K562 (cell line): ENCODE measurements at regions not wholly inside any gene's neighbourhood (a gene's known extent, or its start where the extent isn't known, plus 50 kb on each side); places are given as distances from the start of the nearest gene placed in this dataset.

Experiments used
- ATAC-seq: fragments of 200-7000 bp; cut with Tn5 transposase; 3 replicates; pipeline ENCODE4 v1.9.1; 2020; ENCODE audit warnings: moderate library complexity
- BruUV-seq: library from RNA; stranded (reverse); fragments of 400-500 nt; replicated peaks from 2 replicates; lab custom pipeline; 2021; lab: Mats Ljungman, UMichigan
- CTCF ChIA-PET: fragments of 300-600 bp; formaldehyde crosslinking; extraction: SDS; loops from one replicate; lab custom pipeline; 2021; ENCODE audit warnings: low intra/inter-chr PET ratio; lab: Yijun Ruan, JAX
- POLR2A ChIA-PET: fragments of 300-600, 350-650 bp; sonication (Branson Sonifier 250); formaldehyde crosslinking; extraction: SDS; loops from one replicate; lab custom pipeline; 2021; ENCODE audit warnings: antibody characterized with exemption, inconsistent platforms; lab: Yijun Ruan, JAX
- DNase-seq, 4 experiments: peaks; one replicate each; pipeline versions ENCODE4 v3.0.0 to v3.0.0-alpha.2; 2011 to 2018; ENCODE audit warnings: low spot score in 3 of 4, mixed read lengths in 3 of 4; ENCODE audit errors: extremely low read depth in 1 of 4
- FAIRE-seq: peaks from 2 replicates; lab custom pipeline; 2011; peaks lifted over from hg19 to GRCh38; lab: Jason Lieb, UNC
- H2AFZ ChIP-seq: 2 replicates; pipeline ENCODE4 v1.6.0; 2011; ENCODE audit warnings: low read depth, low read length, control low read depth, inconsistent platforms
- H3K27ac ChIP-seq: fragments of 200-600 bp; 3 replicates; pipeline ENCODE4 v1.8.0; 2011; ENCODE audit warnings: low read depth, mild to moderate bottlenecking, control low read depth, inconsistent platforms, low read length, moderate library complexity, mixed read lengths; ENCODE audit errors: extremely low read depth
- H3K27me3 ChIP-seq, 2 experiments: fragments of 300-600 bp in 1 of 2; 2 replicates in 1 of 2; 3 replicates in 1 of 2; pipeline versions ENCODE4 v1.6.0 to v1.8.0; 2011; ENCODE audit warnings: inconsistent platforms in 2 of 2, low read length in 2 of 2, mild to moderate bottlenecking in 1 of 2, mixed read lengths in 1 of 2, moderate library complexity in 1 of 2; ENCODE audit not compliant: control insufficient read depth in 2 of 2, insufficient read depth in 2 of 2
- H3K36me3 ChIP-seq: fragments of 300-600 bp; 3 replicates; pipeline ENCODE4 v1.8.0; 2011; ENCODE audit warnings: mild to moderate bottlenecking, low read length, inconsistent platforms; ENCODE audit not compliant: control insufficient read depth, insufficient read depth
- H3K4me1 ChIP-seq, 2 experiments: fragments of 200-600 bp in 1 of 2; replicated peaks in 1 of 2; 2 replicates in 1 of 2; 3 replicates in 1 of 2; pipeline versions ENCODE4 v1.5.1 to v1.8.0; 2011; ENCODE audit warnings: inconsistent platforms in 2 of 2, low read length in 2 of 2, mild to moderate bottlenecking in 1 of 2, mixed read lengths in 1 of 2, moderate library complexity in 1 of 2; ENCODE audit not compliant: control insufficient read depth in 2 of 2, insufficient read depth in 2 of 2
- H3K4me2 ChIP-seq: 2 replicates; pipeline ENCODE4 v1.6.1; 2011; ENCODE audit warnings: low read length, control low read depth, inconsistent platforms, mixed read lengths; ENCODE audit not compliant: insufficient read depth
- H3K4me3 ChIP-seq: fragments of 200-600 bp; sonication (generic), shearing (Covaris generic); 2 replicates; pipeline ENCODE4 v1.5.1; 2016; ENCODE audit warnings: control low read depth, inconsistent platforms
- H3K79me2 ChIP-seq: fragments of 200-600 bp; 3 replicates; pipeline ENCODE4 v1.8.0; 2011; ENCODE audit warnings: low read length, inconsistent platforms; ENCODE audit not compliant: control insufficient read depth, insufficient read depth
- H3K9ac ChIP-seq, 2 experiments: 2 replicates each; pipeline versions ENCODE4 v1.6.0 to v1.6.1; 2011; ENCODE audit warnings: low read depth in 2 of 2, low read length in 2 of 2, control low read depth in 1 of 2, inconsistent platforms in 1 of 2, mild to moderate bottlenecking in 1 of 2, mixed read lengths in 1 of 2; ENCODE audit not compliant: insufficient read depth in 1 of 2
- H3K9me1 ChIP-seq: one replicate; pipeline ENCODE4 v1.6.0; 2011; ENCODE audit warnings: inconsistent platforms, mild to moderate bottlenecking, low read length, moderate library complexity; ENCODE audit not compliant: control insufficient read depth, insufficient read depth
- H3K9me3 ChIP-seq: replicated peaks from 2 replicates; pipeline ENCODE4 v1.5.1; 2011; ENCODE audit warnings: low read depth, low read length, inconsistent platforms; ENCODE audit not compliant: control insufficient read depth, insufficient read depth
- H4K20me1 ChIP-seq: replicated peaks from 2 replicates; pipeline ENCODE4 v1.6.1; 2011; ENCODE audit warnings: low read length, inconsistent platforms, mixed read lengths; ENCODE audit not compliant: control insufficient read depth, insufficient read depth
- DMBX1 ChIP-seq: fragments of 250-450 bp; sonication (Bioruptor Pico); IDR thresholded peaks from 2 replicates; pipeline ENCODE4 v1.8.0; 2022; ENCODE audit warnings: inconsistent platforms, mild to moderate bottlenecking, moderate library complexity, borderline replicate concordance
- GABPB1 ChIP-seq: sonication (generic); formaldehyde crosslinking; IDR thresholded peaks from 2 replicates; pipeline ENCODE4 v1.8.0; 2022; ENCODE audit warnings: mild to moderate bottlenecking, missing genetic modification reagents
- HDAC1 ChIP-seq, 2 experiments: fragments of 450-650 bp; IDR thresholded peaks; 2 replicates each; pipeline ENCODE4 v1.6.1; 2016 to 2017; ENCODE audit warnings: inconsistent platforms in 1 of 2, mild to moderate bottlenecking in 1 of 2, moderate library complexity in 1 of 2
- HNRNPUL1 ChIP-seq: fragments of 200-400 bp; formaldehyde crosslinking; IDR thresholded peaks from 2 replicates; pipeline ENCODE4 v1.6.1; 2017; ENCODE audit warnings: low read length
- NFE2L1 ChIP-seq: fragments of 450-650 bp; IDR thresholded peaks from 2 replicates; pipeline ENCODE4 v1.6.1; 2016; ENCODE audit warnings: missing genetic modification characterization, low read depth, mild to moderate bottlenecking, missing compliant biosample characterization, moderate library complexity, borderline replicate concordance
- POLR2G ChIP-seq: fragments of 200-400 bp; formaldehyde crosslinking; IDR thresholded peaks from 2 replicates; pipeline ENCODE4 v1.6.1; 2017; ENCODE audit warnings: low read depth, mild to moderate bottlenecking, antibody characterized with exemption, low read length, moderate library complexity
- PTTG1 ChIP-seq: fragments of 450-650 bp; IDR thresholded peaks from 2 replicates; pipeline ENCODE4 v1.6.1; 2016; ENCODE audit warnings: low read depth, mild to moderate bottlenecking, missing genetic modification characterization, missing compliant biosample characterization
- PYGO2 ChIP-seq: fragments of 450-650 bp; IDR thresholded peaks from 2 replicates; pipeline ENCODE4 v1.6.1; 2016; ENCODE audit warnings: mild to moderate bottlenecking, missing genetic modification characterization, moderate library complexity, missing compliant biosample characterization
- SUPT5H ChIP-seq: fragments of 450-650 bp; IDR thresholded peaks from 2 replicates; pipeline ENCODE4 v1.6.1; 2016
- TEAD1 ChIP-seq, 2 experiments: fragments of 450-650 bp in 1 of 2; sonication (generic) in 1 of 2; formaldehyde crosslinking; IDR thresholded peaks; 2 replicates each; pipeline versions ENCODE4 v1.4.0 to v1.8.0; 2020 to 2022; ENCODE audit warnings: mild to moderate bottlenecking in 2 of 2, missing genetic modification reagents in 1 of 2
- ZNF124 ChIP-seq: sonication (generic); formaldehyde crosslinking; IDR thresholded peaks from 2 replicates; pipeline ENCODE4 v1.8.1; 2022; ENCODE audit warnings: missing genetic modification reagents
- ZNF175 ChIP-seq: fragments of 200-800 bp; sonication (Bioruptor generic); IDR thresholded peaks from 2 replicates; pipeline ENCODE4 v1.6.1; 2016; ENCODE audit warnings: low read depth, mild to moderate bottlenecking, missing genetic modification characterization, missing compliant biosample characterization
- ZNF551 ChIP-seq: fragments of 250-450 bp; sonication (Bioruptor Pico); IDR thresholded peaks from 2 replicates; pipeline ENCODE4 v1.5.0; 2021; ENCODE audit warnings: mild to moderate bottlenecking, moderate library complexity
- WGBS: fragments of 100-300 bp; shearing (Covaris generic); methylation state at CpG from one replicate; pipeline ENCODE4 v1.1.6; 2016; ENCODE audit warnings: low coverage, mixed read lengths; ENCODE audit not compliant: insufficient coverage; ENCODE audit errors: missing lambda C conversion rate; 5-methylcytosine and 5-hydroxymethylcytosine counted together
- in situ Hi-C: fragments of 300-500 bp; cut with MboI; formaldehyde crosslinking; loops from 4 replicates; pipeline ENCODE4 v1.15.0; 2018; ENCODE audit warnings: inconsistent platforms, mixed read lengths
- intact Hi-C: fragments of 100-400 bp; cut with micrococcal nuclease; formaldehyde crosslinking; loops from 2 replicates; pipeline ENCODE4 v1.14.2; 2022
- TF ChIP-seq, protein P1 (sequence below): sonication (generic); formaldehyde crosslinking; IDR thresholded peaks from 2 replicates; pipeline ENCODE4 v1.8.1; 2022; ENCODE audit warnings: missing genetic modification reagents
- TF ChIP-seq, protein P2 (sequence below), 2 experiments: IDR thresholded peaks; 2 replicates each; pipeline ENCODE4 v1.6.1; 2011; ENCODE audit warnings: borderline replicate concordance in 1 of 2, control low read depth in 1 of 2, low read depth in 1 of 2, low read length in 1 of 2, mild to moderate bottlenecking in 1 of 2, mixed read lengths in 1 of 2, moderate library complexity in 1 of 2; ENCODE audit not compliant: insufficient read depth in 1 of 2, insufficient read length in 1 of 2, poor library complexity in 1 of 2, severe bottlenecking in 1 of 2; ENCODE audit errors: extremely low read depth in 1 of 2

DNA sequence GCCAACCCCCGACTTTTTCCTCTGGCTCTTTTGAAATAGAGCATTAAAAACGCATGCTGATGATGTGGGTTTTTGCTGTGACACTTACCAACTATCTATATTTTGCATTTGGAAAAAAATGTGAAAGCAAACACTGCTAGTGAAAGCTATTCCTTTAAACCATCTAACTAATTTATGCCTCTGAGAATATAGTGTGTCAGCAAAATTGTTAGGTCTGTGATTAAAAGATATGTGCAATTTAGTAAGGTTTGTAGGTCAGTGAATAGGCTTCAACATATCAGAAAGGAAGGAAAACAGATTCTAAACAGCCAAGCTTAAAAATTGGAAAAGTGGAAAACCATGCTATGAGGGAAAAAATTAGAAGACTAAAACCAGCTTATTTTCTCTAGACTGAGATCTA, 1929.3 kb downstream of the NCAM2 start (continued):
- TF ChIP-seq, protein P1, sequence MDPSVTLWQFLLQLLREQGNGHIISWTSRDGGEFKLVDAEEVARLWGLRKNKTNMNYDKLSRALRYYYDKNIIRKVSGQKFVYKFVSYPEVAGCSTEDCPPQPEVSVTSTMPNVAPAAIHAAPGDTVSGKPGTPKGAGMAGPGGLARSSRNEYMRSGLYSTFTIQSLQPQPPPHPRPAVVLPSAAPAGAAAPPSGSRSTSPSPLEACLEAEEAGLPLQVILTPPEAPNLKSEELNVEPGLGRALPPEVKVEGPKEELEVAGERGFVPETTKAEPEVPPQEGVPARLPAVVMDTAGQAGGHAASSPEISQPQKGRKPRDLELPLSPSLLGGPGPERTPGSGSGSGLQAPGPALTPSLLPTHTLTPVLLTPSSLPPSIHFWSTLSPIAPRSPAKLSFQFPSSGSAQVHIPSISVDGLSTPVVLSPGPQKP (CRISPR knock-in tag) = no peak
- TF ChIP-seq TEAD1 (CRISPR knock-in tag; IDR thresholded peaks at IDR 0.05) (no peak), GABPB1 (CRISPR knock-in tag) (no peak), DMBX1 (CRISPR knock-in tag) (no peak), NFE2L1 (tag) (no peak), ZNF175 (CRISPR knock-in tag) (no peak), ZNF551 (no peak)
- TF ChIP-seq, all 486 proteins: peak for 3

DNA sequence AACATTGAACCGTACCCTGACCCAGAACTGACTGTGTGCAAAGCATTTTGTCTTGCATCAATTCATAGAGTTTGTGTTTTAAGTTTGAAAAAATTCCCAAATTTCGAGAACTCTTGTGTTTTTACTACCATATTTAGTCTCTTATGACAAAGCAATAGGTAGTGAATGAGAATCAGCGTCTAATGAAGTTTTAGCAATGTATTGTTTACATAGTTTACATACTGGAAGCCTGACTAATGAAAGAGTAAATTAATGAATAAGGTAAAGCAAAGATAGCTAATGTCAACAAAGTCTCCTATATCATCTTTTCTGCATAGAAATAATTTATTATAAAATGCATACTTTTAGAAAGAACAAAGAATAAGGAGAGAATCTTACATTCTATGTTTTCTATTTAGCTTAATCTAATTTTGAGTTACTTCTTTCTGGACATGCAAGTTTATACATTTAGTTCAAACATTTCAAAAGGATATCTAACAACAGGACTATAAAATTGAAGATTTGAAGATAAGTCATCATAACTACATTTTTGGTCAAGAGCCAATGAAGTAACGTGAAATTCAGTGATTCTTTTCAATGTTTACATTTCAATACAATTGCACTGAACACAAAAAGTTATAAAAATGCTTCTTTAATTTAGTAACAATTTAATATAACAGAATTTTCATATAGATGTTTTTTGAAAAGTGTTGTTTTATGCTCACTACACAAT, 1943.7 kb downstream of the NCAM2 start:
- ATAC-seq (no peak), FAIRE-seq (no peak), DNase-seq (no peak)
- WGBS = 0% methylated on average over 4 of the region's 4 CpGs
- Histone ChIP-seq H3K27me3 (no peaks in the 10 kb centered on the region), H3K27ac (no peak overlapping the region), H3K9me1 (no peaks in the 10 kb centered on the region), H3K36me3 (no peaks in the 10 kb centered on the region), H3K79me2 (no peaks in the 10 kb centered on the region), H3K4me2 (no peak overlapping the region), H2AFZ (no peak overlapping the region), H3K9ac (no peak overlapping the region), H4K20me1 (no peaks in the 10 kb centered on the region), H3K9me3 (no peaks in the 10 kb centered on the region), H3K4me1 (no peaks in the 10 kb centered on the region), H3K4me3 (no peak overlapping the region)
- no TSS peak for BruUV-seq
- in situ Hi-C loops = no loop called here
- ChIA-PET POLR2A (no interaction called here), CTCF (no interaction called here)
- no peak for TF ChIP-seq POLR2G
- TF ChIP-seq, protein P2, sequence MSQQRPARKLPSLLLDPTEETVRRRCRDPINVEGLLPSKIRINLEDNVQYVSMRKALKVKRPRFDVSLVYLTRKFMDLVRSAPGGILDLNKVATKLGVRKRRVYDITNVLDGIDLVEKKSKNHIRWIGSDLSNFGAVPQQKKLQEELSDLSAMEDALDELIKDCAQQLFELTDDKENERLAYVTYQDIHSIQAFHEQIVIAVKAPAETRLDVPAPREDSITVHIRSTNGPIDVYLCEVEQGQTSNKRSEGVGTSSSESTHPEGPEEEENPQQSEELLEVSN (IDR thresholded peaks at IDR 0.05; ENCODE audit: borderline replicate concordance in 1 of 2, extremely low read depth in 1 of 2, insufficient read depth in 1 of 2, insufficient read length in 1 of 2, low read depth in 1 of 2, low read length in 1 of 2, poor library complexity in 1 of 2, severe bottlenecking in 1 of 2) = no peak
- TF ChIP-seq PYGO2 = no peak
- TF ChIP-seq SUPT5H = no peak
- no peak for TF ChIP-seq HDAC1 (IDR thresholded peaks at IDR 0.05)
- TF ChIP-seq HNRNPUL1 = no peak
- no peak for TF ChIP-seq PTTG1 (tag)
- no peak for TF ChIP-seq ZNF124 (CRISPR knock-in tag)
- intact Hi-C loops = no loop called here
